T-cell (primary cell): ENCODE measurements at regions not wholly inside any gene's neighbourhood (a gene's known extent, or its start where the extent isn't known, plus 50 kb on each side); places are given as distances from the start of the nearest gene placed in this dataset.

ENCODE experiments used
- ATAC-seq, 4 experiments: fragments of 200-7000 bp in 3 of 4; fragments of 150-1000 bp in 1 of 4; cut with Tn5 transposase; replicated peaks in 1 of 4; 1 replicate in 3 of 4; 2 replicates in 1 of 4; pipeline ENCODE4 v1.10.0; 2021; ENCODE audit warnings: moderate library complexity in 3 of 4, mild to moderate bottlenecking in 2 of 4, moderate number of reproducible peaks in 1 of 4
- CTCF ChIA-PET, 2 donors: fragments of 300-600 bp; sonication (Branson Sonifier 250); formaldehyde crosslinking; loops; one replicate each; lab custom pipeline; 2022; ENCODE audit warnings: antibody characterized with exemption in 2 of 2; lab: Charles Lee
- POLR2A ChIA-PET, 2 donors: fragments of 300-600 bp; sonication (Branson Sonifier 250); formaldehyde crosslinking; loops; one replicate each; lab custom pipeline; 2022; ENCODE audit warnings: antibody characterized with exemption in 2 of 2; lab: Charles Lee
- DNase-seq, 35 experiments: peaks; one replicate each; pipeline versions ENCODE4 v3.0.0 to v3.0.0-alpha.2; 2013 to 2023
- H3K27ac ChIP-seq: one replicate; pipeline ENCODE4 v1.5.1; 2013; ENCODE audit warnings: low read length
- H3K27me3 ChIP-seq, 2 experiments: replicated peaks in 1 of 2; 1 replicate in 1 of 2; 2 replicates in 1 of 2; pipeline versions ENCODE4 v1.6.1 to v1.7.0; 2013; ENCODE audit warnings: low read length in 1 of 2, mixed read lengths in 1 of 2; ENCODE audit not compliant: control insufficient read depth in 2 of 2, insufficient read depth in 2 of 2; ENCODE audit errors: extremely low read depth in 1 of 2
- H3K36me3 ChIP-seq, 2 donors: 1 replicate in 1 of 2; 2 replicates in 1 of 2; pipeline versions ENCODE4 v1.6.1 to v1.7.0; 2013; ENCODE audit warnings: low read length in 1 of 2; ENCODE audit not compliant: control insufficient read depth in 2 of 2, insufficient read depth in 1 of 2; ENCODE audit errors: extremely low read depth in 1 of 2
- H3K4me1 ChIP-seq, 2 experiments: 1 replicate in 1 of 2; 2 replicates in 1 of 2; pipeline versions ENCODE4 v1.6.1 to v1.7.0; 2013; ENCODE audit warnings: low read length in 2 of 2, mixed read lengths in 1 of 2; ENCODE audit not compliant: insufficient read depth in 2 of 2, control insufficient read depth in 1 of 2; ENCODE audit errors: extremely low read depth in 1 of 2
- H3K4me3 ChIP-seq, 2 donors: 1 replicate in 1 of 2; 2 replicates in 1 of 2; pipeline versions ENCODE4 v1.5.1 to v1.7.0; 2013; ENCODE audit warnings: mild to moderate bottlenecking in 2 of 2, low read length in 1 of 2, moderate library complexity in 1 of 2; ENCODE audit not compliant: control insufficient read depth in 1 of 2; ENCODE audit errors: extremely low read depth in 1 of 2
- H3K9me3 ChIP-seq: 2 replicates; pipeline ENCODE4 v1.7.0; 2013
- H3K27ac Mint-ChIP-seq, 2 donors: one replicate each; pipeline ENCODE4 v1.8.0; 2020 to 2021; ENCODE audit warnings: mild to moderate bottlenecking in 2 of 2, mixed read lengths in 2 of 2
- H3K27me3 Mint-ChIP-seq, 2 donors: one replicate each; pipeline ENCODE4 v1.8.0; 2021 to 2022; ENCODE audit warnings: mixed read lengths in 2 of 2
- H3K36me3 Mint-ChIP-seq: one replicate; pipeline ENCODE4 v1.8.0; 2021; ENCODE audit warnings: mixed read lengths
- H3K4me1 Mint-ChIP-seq, 3 donors: one replicate each; pipeline ENCODE4 v1.8.0; 2020 to 2022; ENCODE audit warnings: mixed read lengths in 3 of 3, mild to moderate bottlenecking in 1 of 3
- H3K4me3 Mint-ChIP-seq, 3 donors: one replicate each; pipeline ENCODE4 v1.8.0; 2020 to 2022; ENCODE audit warnings: mild to moderate bottlenecking in 3 of 3, mixed read lengths in 3 of 3, moderate library complexity in 3 of 3
- H3K9me3 Mint-ChIP-seq, 3 donors: one replicate each; pipeline ENCODE4 v1.8.0; 2020 to 2022; ENCODE audit warnings: mixed read lengths in 3 of 3
- WGBS: methylation state at CpG from one replicate; pipeline ENCODE4 v1.1.5; 2013; ENCODE audit warnings: missing lambda C conversion rate; ENCODE audit not compliant: insufficient coverage; 5-methylcytosine and 5-hydroxymethylcytosine counted together

- DNase-seq (no peak), ATAC-seq (no peak)
- no peaks in the 10 kb centered on the region for H3K9me3 ChIP-seq
- H3K4me3 Mint-ChIP-seq = no peak overlapping the region
- ChIA-PET POLR2A (no interaction called here), CTCF (no interaction called here)
- H3K4me3 ChIP-seq = no peak overlapping the region
- H3K9me3 Mint-ChIP-seq = peaks cover 0 to 14% (median 3%) of the 10 kb centered on the region in 3 donors
- H3K4me1 ChIP-seq = no peaks in the 10 kb centered on the region
- no peaks in the 10 kb centered on the region for H3K4me1 Mint-ChIP-seq
- H3K27me3 ChIP-seq = no peaks in the 10 kb centered on the region
- 88% methylated on average over 2 of the region's 6 CpGs for WGBS
- H3K36me3 ChIP-seq = no peaks in the 10 kb centered on the region
- H3K27ac Mint-ChIP-seq = no peak overlapping the region
- H3K27me3 Mint-ChIP-seq = no peaks in the 10 kb centered on the region
- no peaks in the 10 kb centered on the region for H3K36me3 Mint-ChIP-seq
- H3K27ac ChIP-seq = no peak overlapping the region
Measured at GRCh38 chr7:41224063-41224763, 478.7 kb downstream of the INHBA start.

- Histone ChIP-seq H3K4me3 (no peak overlapping the region), H3K36me3 (no peaks in the 10 kb centered on the region), H3K9me3 (no peaks in the 10 kb centered on the region), H3K4me1 (no peaks in the 10 kb centered on the region), H3K27ac (no peak overlapping the region), H3K27me3 (no peaks in the 10 kb centered on the region)
- H3K36me3 Mint-ChIP-seq = no peaks in the 10 kb centered on the region
- no peaks in the 10 kb centered on the region for H3K4me1 Mint-ChIP-seq
- 90% methylated on average over 3 of the region's 3 CpGs for WGBS
- ChIA-PET CTCF (no interaction called here), POLR2A (no interaction called here)
- H3K9me3 Mint-ChIP-seq = peaks cover 0 to 15% (median 3%) of the 10 kb centered on the region in 3 donors
- H3K27ac Mint-ChIP-seq = no peak overlapping the region
- no peak for DNase-seq
- no peak overlapping the region for H3K4me3 Mint-ChIP-seq
- no peak for ATAC-seq
- H3K27me3 Mint-ChIP-seq = no peaks in the 10 kb centered on the region
Measured at GRCh38 chr7:41222746-41223145, 480.1 kb downstream of the INHBA start.

GRCh38 chr7:41220266-41220665 is 482.6 kb downstream of the INHBA start:
- Mint-ChIP-seq H3K27ac (no peak overlapping the region), H3K9me3 (peaks cover 0 to 15% (median 3%) of the 10 kb centered on the region in 3 donors), H3K36me3 (no peaks in the 10 kb centered on the region), H3K27me3 (no peaks in the 10 kb centered on the region), H3K4me1 (no peaks in the 10 kb centered on the region), H3K4me3 (no peak overlapping the region)
- DNase-seq (no peak), ATAC-seq (no peak)
- WGBS = no CpG with 5 or more reads among the region's 1 CpG
- ChIA-PET POLR2A (no interaction called here), CTCF (no interaction called here)
- H3K4me1 ChIP-seq = no peaks in the 10 kb centered on the region
- H3K36me3 ChIP-seq = no peaks in the 10 kb centered on the region
- H3K27me3 ChIP-seq = no peaks in the 10 kb centered on the region
- H3K9me3 ChIP-seq = no peaks in the 10 kb centered on the region
- no peak overlapping the region for H3K27ac ChIP-seq
- H3K4me3 ChIP-seq = no peak overlapping the region

- ChIA-PET POLR2A (no interaction called here), CTCF (no interaction called here)
- no peaks in the 10 kb centered on the region for H3K4me1 ChIP-seq
- Mint-ChIP-seq H3K27me3 (no peaks in the 10 kb centered on the region), H3K36me3 (no peaks in the 10 kb centered on the region), H3K27ac (no peak overlapping the region), H3K4me3 (no peak overlapping the region), H3K4me1 (no peaks in the 10 kb centered on the region), H3K9me3 (peaks cover 0 to 15% (median 6%) of the 10 kb centered on the region in 3 donors)
- no peaks in the 10 kb centered on the region for H3K36me3 ChIP-seq
- ATAC-seq (no peak), DNase-seq (no peak)
- H3K4me3 ChIP-seq = no peak overlapping the region
- no peaks in the 10 kb centered on the region for H3K27me3 ChIP-seq
- H3K27ac ChIP-seq = no peak overlapping the region
- H3K9me3 ChIP-seq = no peaks in the 10 kb centered on the region
- 40% methylated on average over 1 of the region's 2 CpGs for WGBS
Measured at GRCh38 chr7:41219276-41219675, 483.6 kb downstream of the INHBA start.

- H3K27ac Mint-ChIP-seq = no peak overlapping the region
- no peaks in the 10 kb centered on the region for H3K4me1 ChIP-seq
- WGBS = 35% methylated on average over 3 of the region's 3 CpGs
- no peak overlapping the region for H3K4me3 ChIP-seq
- POLR2A ChIA-PET = no interaction called here
- no peaks in the 10 kb centered on the region for H3K4me1 Mint-ChIP-seq
- no peaks in the 10 kb centered on the region for H3K36me3 Mint-ChIP-seq
- CTCF ChIA-PET = no interaction called here
- no peaks in the 10 kb centered on the region for H3K27me3 ChIP-seq
- no peaks in the 10 kb centered on the region for H3K9me3 ChIP-seq
- H3K36me3 ChIP-seq = no peaks in the 10 kb centered on the region
- no peak overlapping the region for H3K27ac ChIP-seq
- H3K4me3 Mint-ChIP-seq = no peak overlapping the region
- no peak for ATAC-seq
- H3K9me3 Mint-ChIP-seq = peaks cover 0 to 13% (median 5%) of the 10 kb centered on the region in 3 donors
- no peak for DNase-seq
- H3K27me3 Mint-ChIP-seq = no peaks in the 10 kb centered on the region
Measured at GRCh38 chr7:41217306-41217705, 485.6 kb downstream of the INHBA start.

- no peaks in the 10 kb centered on the region for H3K36me3 Mint-ChIP-seq
- H3K27me3 Mint-ChIP-seq = no peaks in the 10 kb centered on the region
- peaks cover 4 to 11% (median 5%) of the 10 kb centered on the region in 3 donors for H3K9me3 Mint-ChIP-seq
- H3K9me3 ChIP-seq = no peaks in the 10 kb centered on the region
- CTCF ChIA-PET = no interaction called here
- H3K27ac Mint-ChIP-seq = no peak overlapping the region
- no peak overlapping the region for H3K4me3 Mint-ChIP-seq
- H3K4me3 ChIP-seq = no peak overlapping the region
- no peaks in the 10 kb centered on the region for H3K4me1 ChIP-seq
- H3K27me3 ChIP-seq = no peaks in the 10 kb centered on the region
- H3K36me3 ChIP-seq = no peaks in the 10 kb centered on the region
- 87% methylated on average over 9 of the region's 9 CpGs for WGBS
- ATAC-seq (no peak), DNase-seq (no peak)
- no peaks in the 10 kb centered on the region for H3K4me1 Mint-ChIP-seq
- POLR2A ChIA-PET = no interaction called here
- H3K27ac ChIP-seq = no peak overlapping the region
Measured at GRCh38 chr7:41207141-41207540, 495.7 kb downstream of the INHBA start.

- no peaks in the 10 kb centered on the region for H3K36me3 Mint-ChIP-seq
Measured at GRCh38 chr7:41206267-41206666, 496.6 kb downstream of the INHBA start.

More at GRCh38 chr7:41206267-41206666, 496.6 kb downstream of the INHBA start:
- H3K4me3 ChIP-seq = no peak overlapping the region
- Mint-ChIP-seq H3K4me1 (no peaks in the 10 kb centered on the region), H3K4me3 (no peak overlapping the region), H3K9me3 (peaks cover 4 to 11% (median 5%) of the 10 kb centered on the region in 3 donors), H3K27ac (no peak overlapping the region), H3K27me3 (no peaks in the 10 kb centered on the region)
- WGBS = no CpG with 5 or more reads among the region's 2 CpGs
- no peak overlapping the region for H3K27ac ChIP-seq
- no peaks in the 10 kb centered on the region for H3K9me3 ChIP-seq
- ChIA-PET POLR2A (no interaction called here), CTCF (no interaction called here)
- ATAC-seq (no peak), DNase-seq (no peak)
- no peaks in the 10 kb centered on the region for H3K27me3 ChIP-seq
- no peaks in the 10 kb centered on the region for H3K36me3 ChIP-seq
- no peaks in the 10 kb centered on the region for H3K4me1 ChIP-seq
